Neural crest cell (in vitro differentiated cells): ENCODE measurements at regions not wholly inside any gene's neighbourhood (a gene's known extent, or its start where the extent isn't known, plus 50 kb on each side); places are given as distances from the start of the nearest gene placed in this dataset.

Experiments
- DNase-seq: peaks from one replicate; pipeline ENCODE4 v3.0.0; 2021; ENCODE audit warnings: low read depth, mixed read lengths, low spot score
- H3K27ac Mint-ChIP-seq: one replicate; pipeline ENCODE4 v1.8.0; 2021; ENCODE audit warnings: mild to moderate bottlenecking, mixed read lengths; ENCODE audit not compliant: unreplicated experiment
- H3K27me3 Mint-ChIP-seq: 2 replicates; pipeline ENCODE4 v1.8.0; 2021; ENCODE audit warnings: low read depth, mild to moderate bottlenecking, mixed read lengths
- H3K36me3 Mint-ChIP-seq: 2 replicates; pipeline ENCODE4 v1.8.0; 2021; ENCODE audit warnings: low read depth, mild to moderate bottlenecking, mixed read lengths
- H3K4me1 Mint-ChIP-seq: 2 replicates; pipeline ENCODE4 v1.8.0; 2021; ENCODE audit warnings: mixed read lengths
- H3K4me3 Mint-ChIP-seq: one replicate; pipeline ENCODE4 v1.8.0; 2021; ENCODE audit warnings: mild to moderate bottlenecking, mixed read lengths
- H3K9me3 Mint-ChIP-seq: 2 replicates; pipeline ENCODE4 v1.8.0; 2021; ENCODE audit warnings: mixed read lengths
- TF ChIP-seq, protein P1 (sequence below): fragments of 200-600 bp; sonication (generic); conservative IDR thresholded peaks from 2 replicates; pipeline ENCODE4 v1.5.0; 2021; ENCODE audit warnings: antibody characterized with exemption, mild to moderate bottlenecking

- Mint-ChIP-seq H3K4me1 (peaks cover 11% of the 10 kb centered on the region), H3K4me3 (no peak overlapping the region), H3K9me3 (no peaks in the 10 kb centered on the region), H3K27me3 (peaks cover 5% of the 10 kb centered on the region), H3K36me3 (no peaks in the 10 kb centered on the region), H3K27ac (no peak overlapping the region)
- DNase-seq = no peak
- TF ChIP-seq, protein P1, sequence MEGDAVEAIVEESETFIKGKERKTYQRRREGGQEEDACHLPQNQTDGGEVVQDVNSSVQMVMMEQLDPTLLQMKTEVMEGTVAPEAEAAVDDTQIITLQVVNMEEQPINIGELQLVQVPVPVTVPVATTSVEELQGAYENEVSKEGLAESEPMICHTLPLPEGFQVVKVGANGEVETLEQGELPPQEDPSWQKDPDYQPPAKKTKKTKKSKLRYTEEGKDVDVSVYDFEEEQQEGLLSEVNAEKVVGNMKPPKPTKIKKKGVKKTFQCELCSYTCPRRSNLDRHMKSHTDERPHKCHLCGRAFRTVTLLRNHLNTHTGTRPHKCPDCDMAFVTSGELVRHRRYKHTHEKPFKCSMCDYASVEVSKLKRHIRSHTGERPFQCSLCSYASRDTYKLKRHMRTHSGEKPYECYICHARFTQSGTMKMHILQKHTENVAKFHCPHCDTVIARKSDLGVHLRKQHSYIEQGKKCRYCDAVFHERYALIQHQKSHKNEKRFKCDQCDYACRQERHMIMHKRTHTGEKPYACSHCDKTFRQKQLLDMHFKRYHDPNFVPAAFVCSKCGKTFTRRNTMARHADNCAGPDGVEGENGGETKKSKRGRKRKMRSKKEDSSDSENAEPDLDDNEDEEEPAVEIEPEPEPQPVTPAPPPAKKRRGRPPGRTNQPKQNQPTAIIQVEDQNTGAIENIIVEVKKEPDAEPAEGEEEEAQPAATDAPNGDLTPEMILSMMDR = no peak
Observed at GRCh38 chr5:62167561-62168057, 138.4 kb upstream of the KIF2A start.

DNA sequence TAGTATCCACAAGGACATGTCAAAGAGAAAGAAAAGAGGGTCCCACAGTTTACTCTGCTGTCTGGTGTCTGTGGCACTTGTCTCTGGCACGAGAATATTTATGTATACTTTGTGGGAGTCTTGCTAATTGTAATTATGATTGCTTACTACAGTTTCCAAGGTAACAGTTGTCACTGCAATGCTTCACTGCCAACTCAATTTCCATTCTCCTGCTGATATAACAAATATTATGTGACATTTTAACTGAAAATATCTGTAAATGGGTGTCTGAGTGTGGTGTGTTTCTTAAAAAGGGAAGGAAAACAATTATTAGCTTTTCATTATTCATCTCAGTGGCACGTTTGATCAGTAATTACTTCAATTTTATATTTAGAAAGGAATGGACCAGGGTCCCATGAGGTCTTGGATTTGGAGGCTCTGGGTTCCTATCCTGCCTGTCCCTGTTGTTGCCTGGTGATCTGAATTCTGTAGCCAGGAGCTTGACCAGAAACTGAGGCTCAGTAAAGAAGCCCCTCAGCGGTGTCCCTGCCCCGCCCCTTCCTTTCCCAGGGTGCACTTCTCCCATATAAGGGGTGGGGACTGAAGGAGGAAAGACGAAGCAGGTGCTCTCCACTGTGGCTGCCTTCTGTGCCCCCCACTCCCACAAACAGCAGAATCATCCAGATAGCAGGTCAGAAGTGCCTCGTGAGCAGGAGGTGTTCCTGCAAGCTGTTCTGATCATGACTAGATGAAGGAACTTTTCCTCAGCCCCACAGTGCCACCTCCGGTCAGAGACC is 137.3 kb upstream of the KIF2A start:
- no peak for DNase-seq
- H3K4me1 Mint-ChIP-seq = peaks cover 11% of the 10 kb centered on the region
- no peak overlapping the region for H3K4me3 Mint-ChIP-seq
- no peak overlapping the region for H3K27ac Mint-ChIP-seq
- H3K36me3 Mint-ChIP-seq = no peaks in the 10 kb centered on the region
- TF ChIP-seq, protein P1 = no peak
- no peaks in the 10 kb centered on the region for H3K27me3 Mint-ChIP-seq
- no peaks in the 10 kb centered on the region for H3K9me3 Mint-ChIP-seq

DNA sequence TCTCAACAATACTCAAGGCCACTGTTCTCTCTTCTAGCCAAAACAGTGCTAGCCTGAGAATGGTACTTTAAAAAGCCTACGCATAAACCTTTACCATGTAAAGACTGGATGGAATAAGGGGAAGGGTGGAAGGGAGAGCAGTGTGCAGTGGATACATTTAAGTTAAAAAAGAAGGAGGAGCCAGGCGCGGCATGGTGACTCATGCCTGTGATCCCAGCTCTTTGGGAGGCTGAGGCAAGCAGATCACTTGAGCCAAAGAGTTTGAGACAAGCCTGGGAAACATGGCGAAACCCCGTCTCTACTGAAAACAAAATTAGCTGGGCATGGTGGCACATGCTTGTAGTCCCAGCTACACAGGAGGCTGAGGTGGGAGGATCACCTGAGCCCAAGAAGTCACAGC is 127.7 kb upstream of the KIF2A start:
- no peaks in the 10 kb centered on the region for H3K4me1 Mint-ChIP-seq

DNA sequence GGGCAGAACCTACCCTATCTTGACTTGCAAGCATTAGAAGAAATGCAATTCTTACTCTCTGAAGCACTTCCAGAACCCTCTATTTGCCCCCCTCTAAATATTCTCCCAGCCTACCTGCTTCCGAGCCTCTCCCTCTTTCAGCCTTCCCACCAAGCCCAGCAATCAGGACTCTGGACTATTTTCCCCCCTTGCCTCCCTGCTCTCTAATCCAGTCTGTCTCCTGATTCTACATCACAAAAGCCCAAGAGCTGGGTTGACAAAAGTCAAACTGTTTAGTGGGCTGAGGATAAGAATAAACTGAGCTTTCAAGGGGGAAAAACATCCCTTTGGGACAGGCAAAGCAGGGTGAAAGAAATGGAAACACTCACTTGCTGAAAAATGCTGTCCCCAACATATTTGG is 123.2 kb upstream of the KIF2A start:
- TF ChIP-seq, protein P1 = no peak
- Mint-ChIP-seq H3K4me1 (no peaks in the 10 kb centered on the region), H3K27me3 (no peaks in the 10 kb centered on the region), H3K36me3 (no peaks in the 10 kb centered on the region), H3K9me3 (no peaks in the 10 kb centered on the region), H3K4me3 (no peak overlapping the region), H3K27ac (no peak overlapping the region)
- no peak for DNase-seq

More for the DNA sequence above, 127.7 kb upstream of the KIF2A start:
- TF ChIP-seq, protein P1 = no peak
- H3K27ac Mint-ChIP-seq = peak overlapping the region; percentile 51
- no peaks in the 10 kb centered on the region for H3K36me3 Mint-ChIP-seq
- DNase-seq = no peak
- H3K4me3 Mint-ChIP-seq = no peak overlapping the region
- no peaks in the 10 kb centered on the region for H3K27me3 Mint-ChIP-seq
- no peaks in the 10 kb centered on the region for H3K9me3 Mint-ChIP-seq

- TF ChIP-seq, protein P1 = no peak
- Mint-ChIP-seq H3K9me3 (peaks cover under 1% of the 10 kb centered on the region), H3K4me1 (no peaks in the 10 kb centered on the region), H3K27me3 (peaks cover 1% of the 10 kb centered on the region), H3K27ac (no peak overlapping the region), H3K36me3 (no peaks in the 10 kb centered on the region), H3K4me3 (no peak overlapping the region)
- no peak for DNase-seq
Observed at GRCh38 chr5:62183727-62184126, 122.3 kb upstream of the KIF2A start.
